SK-N-SH treated with all-trans-retinoic acid at 6 μM for 48 hours (cell line): ENCODE measurements at regions not wholly inside any gene's neighbourhood (a gene's known extent, or its start where the extent isn't known, plus 50 kb on each side); places are given as distances from the start of the nearest gene placed in this dataset.

Source experiments
- ARNTL ChIP-seq: fragments of 450-650 bp; formaldehyde crosslinking; IDR thresholded peaks from 2 replicates; pipeline ENCODE4 v1.5.0; 2020; ENCODE audit warnings: low read depth, mild to moderate bottlenecking, moderate library complexity, borderline replicate concordance
- BACH2 ChIP-seq: fragments of 250-450 bp; sonication (Bioruptor Pico); IDR thresholded peaks from 2 replicates; pipeline ENCODE4 v1.9.0; 2021; ENCODE audit warnings: mild to moderate bottlenecking, borderline replicate concordance
- PATZ1 ChIP-seq: fragments of 250-450 bp; sonication (Bioruptor Pico); IDR thresholded peaks from 2 replicates; pipeline ENCODE4 v1.8.0; 2020; ENCODE audit warnings: mild to moderate bottlenecking, moderate library complexity, borderline replicate concordance

- TF ChIP-seq ARNTL (CRISPR knock-in tag) (no peak), BACH2 (CRISPR knock-in tag) (no peak), PATZ1 (CRISPR knock-in tag) (no peak)
These were observed 678.4 kb downstream of the ROBO2 start for GRCh38 chr3:77718311-77718710.
